NCI-H1436 treated with DMSO at 0.1 percent for 48 hours (cell line): ENCODE measurements at regions not wholly inside any gene's neighbourhood (a gene's known extent, or its start where the extent isn't known, plus 50 kb on each side); places are given as distances from the start of the nearest gene placed in this dataset.
"Not testable (repeated sequence)": the region's sequence is repeated elsewhere in the genome, so short reads cannot be mapped to it uniquely, and the experiment has no call there.

Experiments
- DNase-seq: peaks from one replicate; lab custom pipeline; 2025; lab: John Stamatoyannopoulos, UW

DNA sequence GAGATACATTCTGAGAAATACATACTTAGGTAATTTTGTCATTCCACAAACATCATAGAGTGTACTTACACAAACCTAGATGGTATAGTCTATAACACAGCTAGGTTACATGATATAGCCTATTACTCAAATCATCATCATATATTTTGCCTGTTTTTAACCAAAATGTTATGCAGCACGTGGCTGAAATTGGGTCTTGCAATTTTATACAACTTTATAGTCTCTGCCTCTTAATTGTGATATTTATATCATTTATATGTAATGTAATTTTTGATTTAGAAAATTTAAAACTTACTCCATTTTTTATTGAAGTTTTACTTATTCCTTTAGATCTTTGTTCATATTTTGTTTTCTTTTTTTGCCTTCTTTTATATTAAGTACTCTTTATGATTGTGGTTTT is 350.7 kb upstream of the DCN start:
- no peak for DNase-seq

DNA sequence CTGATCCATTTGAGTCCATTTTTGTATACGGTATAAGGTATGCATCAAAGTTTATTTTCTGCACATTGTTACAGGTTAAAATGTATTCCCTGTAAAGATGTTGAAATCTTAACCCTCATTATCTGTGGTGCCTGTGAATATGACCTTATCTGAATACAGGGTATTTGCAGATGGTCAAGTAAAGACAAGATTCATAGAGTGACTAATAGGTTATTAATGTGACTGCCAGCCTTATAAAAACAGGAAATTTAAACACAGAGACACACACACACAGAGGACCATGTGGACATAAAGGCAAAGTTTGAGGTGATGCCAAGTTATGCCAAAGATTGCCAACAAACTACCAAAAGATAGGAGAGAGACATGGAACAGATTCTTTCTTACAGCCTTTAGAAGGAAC is 347.2 kb upstream of the DCN start:
- no peak for DNase-seq

DNA sequence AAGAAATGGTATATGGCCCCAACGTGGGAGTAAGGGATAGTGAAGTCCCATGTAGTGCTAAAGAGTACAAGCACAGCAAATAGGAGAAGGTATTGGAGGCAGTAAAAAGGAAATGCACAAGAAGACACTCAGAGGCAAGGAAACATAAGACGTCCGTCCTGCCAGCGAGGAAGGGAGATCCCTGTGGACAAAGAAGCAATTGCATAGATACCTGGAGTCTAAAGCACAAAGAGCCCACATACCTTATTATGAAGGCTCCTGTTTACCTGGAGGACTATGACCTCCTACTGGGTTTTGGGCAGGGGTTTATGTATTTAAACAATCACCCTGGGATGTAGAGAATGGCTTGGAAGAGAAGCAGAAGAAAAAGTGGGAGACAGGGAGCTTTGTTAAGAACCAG is 341.2 kb upstream of the DCN start:
- DNase-seq: no peak

DNA sequence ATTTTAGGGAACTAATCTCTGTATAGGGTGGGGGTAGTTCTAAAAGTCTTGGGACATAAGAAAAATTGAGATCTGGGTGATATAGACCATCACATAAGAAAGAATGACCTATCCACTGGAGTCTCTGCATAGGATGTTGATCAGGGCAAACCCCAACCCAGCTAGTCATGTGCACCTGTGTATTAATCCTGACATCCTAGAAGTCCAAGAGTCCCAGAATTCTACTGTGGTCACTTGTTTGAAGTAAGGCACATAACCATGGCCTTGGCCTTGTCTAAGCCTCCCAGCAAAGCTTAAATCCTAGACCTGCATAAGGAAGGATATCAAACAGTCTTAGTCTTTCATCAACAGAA is 334.1 kb upstream of the DCN start:
- no peak for DNase-seq

DNA sequence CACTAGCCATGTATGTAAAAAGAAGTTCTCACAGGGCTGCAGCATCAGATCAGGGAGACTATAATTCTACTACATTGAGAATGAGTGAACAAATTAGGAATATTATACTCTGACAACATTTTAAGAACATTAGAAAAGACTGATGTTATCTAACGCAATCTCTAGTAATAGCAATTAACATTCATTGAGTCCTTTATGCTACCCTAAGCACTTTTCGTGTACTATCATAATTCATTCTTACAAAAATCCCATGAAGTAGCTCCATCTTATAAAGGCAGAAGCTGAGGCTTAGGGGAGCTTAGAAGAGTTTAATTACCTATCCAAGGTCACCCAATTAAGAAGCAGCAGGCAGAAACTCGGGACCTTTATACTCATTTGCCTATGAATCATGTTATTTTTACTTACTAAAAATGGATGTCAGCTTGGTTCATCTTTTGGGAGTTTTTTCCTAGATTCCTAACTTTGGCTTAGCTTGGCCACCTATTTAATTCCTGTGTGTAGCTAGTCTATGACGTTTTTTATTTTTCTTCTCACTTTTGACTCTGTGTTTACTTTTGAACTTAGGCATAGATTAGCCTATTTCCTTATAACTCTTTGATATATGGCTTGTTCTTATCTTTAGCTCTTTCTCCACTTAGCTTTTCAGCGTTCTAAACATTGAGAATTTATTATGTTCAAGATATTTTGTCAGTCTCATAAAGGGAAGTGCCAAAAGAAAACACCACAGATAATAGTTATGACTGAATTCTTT is 333.5 kb upstream of the DCN start:
- DNase-seq: no peak

DNA sequence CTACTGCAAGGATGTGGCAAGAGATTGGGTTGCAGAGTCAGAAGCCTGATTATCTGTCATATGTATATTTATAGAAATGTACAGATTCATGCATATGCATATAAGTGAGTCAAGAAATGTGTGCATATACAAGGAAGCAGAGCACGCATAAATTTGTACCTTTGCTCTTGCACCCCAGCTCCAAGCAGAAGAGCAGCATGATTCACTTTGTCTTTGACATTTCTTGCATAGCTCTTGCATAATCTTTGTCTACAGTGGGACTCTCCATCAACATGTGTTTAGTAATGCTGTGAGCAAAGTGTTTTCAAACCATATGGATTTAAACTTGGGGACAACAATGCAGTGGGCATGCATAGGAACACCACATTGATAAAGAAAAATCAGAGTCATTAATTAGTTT is 330.7 kb upstream of the DCN start:
- DNase-seq: no peak

DNA sequence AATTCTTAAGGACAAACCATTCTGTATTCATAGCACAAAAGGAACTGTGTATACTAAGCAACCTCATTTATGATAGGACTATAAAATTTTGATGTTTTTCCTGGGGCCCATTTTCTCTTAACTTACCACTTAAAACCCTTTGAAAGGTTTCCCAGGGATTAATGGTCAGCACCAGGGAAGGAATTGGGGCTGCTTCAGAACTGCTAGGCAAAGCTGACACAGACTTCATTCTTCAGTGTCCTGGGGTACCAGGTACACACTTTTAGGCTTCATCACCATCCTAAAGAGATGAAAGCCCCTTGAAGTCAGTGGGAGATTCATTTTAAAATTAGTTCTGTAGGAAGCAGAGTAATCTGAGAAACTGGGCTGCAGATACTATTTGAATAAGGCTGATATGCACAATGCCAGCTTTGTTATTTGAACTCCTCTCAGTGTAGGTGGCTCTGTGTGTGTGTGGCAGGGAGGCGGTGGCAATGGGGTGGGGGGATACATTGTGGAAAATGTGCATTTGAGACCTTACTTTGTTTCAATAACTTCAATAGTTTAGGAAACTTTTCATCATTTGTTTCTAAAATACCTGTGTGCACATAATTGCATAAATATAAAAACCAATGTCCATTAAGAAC is 329.3 kb upstream of the DCN start:
- no peak for DNase-seq

DNA sequence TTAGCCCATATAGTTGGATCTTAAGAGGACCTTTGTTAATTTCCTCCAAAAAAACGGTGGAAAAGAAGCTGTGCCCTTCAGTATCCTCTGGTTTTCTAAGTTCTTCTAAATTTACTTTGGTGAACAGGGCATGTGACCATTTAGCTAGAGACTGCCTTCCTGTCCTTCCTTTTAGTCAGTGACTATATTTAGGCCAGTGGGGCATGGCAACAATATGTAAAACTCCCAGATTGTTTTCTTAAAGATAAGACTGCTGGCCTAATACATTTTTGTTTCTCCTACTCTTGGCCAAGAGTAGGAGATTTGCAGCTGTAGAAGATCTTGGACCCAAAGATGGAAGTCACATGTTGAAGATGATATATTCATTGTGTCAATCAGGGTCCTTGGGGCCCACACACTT is 325.1 kb upstream of the DCN start:
- no peak for DNase-seq

DNA sequence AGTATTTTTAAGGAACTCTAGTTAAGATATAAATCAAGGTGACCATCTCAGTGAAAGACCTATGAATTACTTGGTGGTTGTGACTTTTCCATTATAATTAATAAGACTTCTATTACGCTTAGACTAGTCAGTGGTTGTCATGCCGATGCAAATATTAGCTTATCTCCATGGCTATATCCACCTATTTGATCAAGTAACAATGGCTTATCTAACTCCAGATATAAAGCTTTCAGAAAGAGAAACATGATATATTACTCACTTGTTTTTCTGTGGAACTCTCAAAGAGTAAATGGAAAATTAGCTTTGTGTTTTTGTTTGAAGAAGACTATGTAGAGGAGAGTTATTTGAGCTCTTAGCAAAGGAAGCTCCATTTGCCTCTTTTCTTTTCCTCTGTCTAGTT is 323.8 kb upstream of the DCN start:
- no peak for DNase-seq

DNA sequence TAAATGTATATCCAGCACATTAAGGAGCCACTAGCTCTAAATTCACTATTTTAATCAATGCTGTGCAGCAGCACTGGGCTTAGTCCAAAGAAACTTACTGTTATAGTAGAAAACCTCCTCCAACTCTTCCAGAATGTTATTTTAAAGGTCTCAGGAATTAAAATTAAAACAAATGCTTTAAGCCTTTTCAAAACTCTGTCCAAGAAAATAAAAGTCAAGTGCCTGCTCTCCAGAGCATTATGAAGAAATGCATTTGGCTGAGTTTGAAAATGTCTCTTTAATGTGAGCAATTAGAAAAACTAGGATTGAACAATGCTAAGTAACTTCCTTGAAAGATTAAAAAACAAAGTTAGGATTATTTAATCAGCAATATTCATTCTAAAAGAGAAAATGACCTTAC is 322.4 kb upstream of the DCN start:
- DNase-seq: no peak

DNA sequence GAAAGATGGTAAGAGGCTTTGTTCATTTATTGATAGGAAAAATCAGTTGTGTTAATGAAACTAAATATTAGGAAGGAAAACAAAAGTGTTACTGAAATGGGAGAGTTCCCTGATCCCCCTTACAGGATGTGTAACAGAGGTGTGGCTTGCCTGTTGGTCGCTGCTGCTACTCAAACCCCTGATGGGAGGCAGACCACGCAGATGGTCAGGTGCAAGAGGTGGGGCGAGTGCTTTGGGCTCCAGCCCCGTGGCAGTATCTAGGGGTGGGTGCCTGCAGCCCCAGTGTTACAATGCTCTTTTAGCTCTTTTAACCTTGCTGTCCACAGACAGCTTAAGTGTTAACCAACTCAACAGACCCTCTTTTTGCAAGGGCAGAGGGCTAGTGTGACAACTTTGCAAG is 319.6 kb upstream of the DCN start:
- DNase-seq: no peak

DNA sequence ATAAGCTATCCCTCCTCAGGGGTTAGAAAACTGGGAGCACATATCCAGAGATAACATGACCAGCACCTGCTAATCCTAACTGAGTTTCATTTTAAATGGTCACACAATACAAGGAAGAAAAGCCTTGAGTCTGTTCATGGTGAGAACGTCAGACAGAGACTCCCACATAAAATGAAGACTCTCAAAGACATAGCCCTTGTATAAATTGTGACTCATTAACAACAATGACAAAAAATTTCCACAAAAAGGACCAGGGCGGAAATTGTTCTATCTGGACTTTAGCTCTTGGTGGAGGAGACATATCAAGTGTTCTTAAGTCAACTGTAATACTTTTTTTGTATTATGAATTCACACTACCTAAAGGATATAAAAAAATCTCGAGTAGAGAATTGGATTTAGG is 313.7 kb upstream of the DCN start:
- no peak for DNase-seq

DNA sequence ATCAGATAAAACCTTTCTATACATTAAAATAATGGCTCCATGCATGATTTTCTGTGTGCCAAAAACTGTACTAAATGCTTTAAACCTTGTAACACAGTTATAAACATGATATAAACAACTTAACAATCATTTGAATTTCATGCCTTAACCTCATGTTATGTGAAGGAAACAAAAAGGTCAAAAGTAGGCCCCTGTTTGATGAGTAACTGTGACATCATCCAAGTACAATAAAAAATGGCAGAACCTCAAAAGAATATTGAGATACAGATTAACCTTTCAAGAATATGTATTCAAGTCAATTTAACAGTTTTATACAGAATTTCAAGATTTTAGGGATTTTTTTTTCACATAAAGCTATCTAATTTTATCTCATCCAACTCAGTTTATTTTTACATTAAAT is 310.7 kb upstream of the DCN start:
- DNase-seq: no peak

DNA sequence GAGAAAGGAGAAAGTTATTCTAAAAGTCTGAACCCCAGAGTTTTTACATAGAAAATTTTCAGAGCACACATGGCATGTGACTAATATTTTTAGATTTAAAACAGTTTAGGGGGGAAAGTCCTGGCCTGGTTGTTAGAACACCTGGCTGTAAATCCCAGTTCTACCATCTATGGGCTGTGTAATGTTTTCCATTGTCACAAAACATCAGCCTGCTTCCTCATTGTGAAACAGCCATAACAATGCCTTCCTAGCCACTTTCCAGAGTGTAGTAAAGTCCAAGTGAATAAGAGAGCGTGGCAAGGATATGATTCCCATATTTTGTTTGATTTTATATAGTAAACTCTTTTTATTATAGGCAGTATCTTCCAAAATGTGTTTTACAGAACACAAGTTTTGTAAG is 310.0 kb upstream of the DCN start:
- DNase-seq: no peak

DNA sequence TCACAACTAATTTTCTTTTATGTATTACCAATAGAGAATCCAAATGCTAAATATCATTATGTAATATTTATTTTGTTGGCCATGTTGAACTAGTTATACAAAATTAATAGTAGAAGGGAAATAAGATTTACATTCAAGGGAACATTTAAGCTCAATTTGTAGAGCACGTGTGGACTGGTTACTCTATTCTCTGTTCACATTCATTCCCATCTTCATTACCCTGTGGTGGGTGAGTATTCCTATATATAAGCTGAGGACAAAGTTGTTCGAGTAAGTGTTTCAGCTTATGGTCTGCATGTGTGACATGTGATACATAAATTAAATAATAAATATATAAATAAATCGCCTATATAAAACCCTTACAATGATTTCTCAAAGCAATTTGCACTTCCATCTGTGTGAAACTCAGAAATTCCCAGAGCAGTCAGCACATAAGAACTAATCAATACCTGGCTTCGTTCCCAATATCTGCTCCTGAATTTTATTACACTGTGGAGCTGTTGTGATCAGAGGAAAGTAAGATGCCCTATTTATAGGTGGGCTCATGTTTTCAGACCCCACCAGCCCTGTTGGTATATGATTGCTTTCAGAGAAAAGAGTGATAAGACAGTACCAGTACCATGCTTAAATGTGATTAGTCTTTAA is 308.2 kb upstream of the DCN start:
- DNase-seq: no peak

DNA sequence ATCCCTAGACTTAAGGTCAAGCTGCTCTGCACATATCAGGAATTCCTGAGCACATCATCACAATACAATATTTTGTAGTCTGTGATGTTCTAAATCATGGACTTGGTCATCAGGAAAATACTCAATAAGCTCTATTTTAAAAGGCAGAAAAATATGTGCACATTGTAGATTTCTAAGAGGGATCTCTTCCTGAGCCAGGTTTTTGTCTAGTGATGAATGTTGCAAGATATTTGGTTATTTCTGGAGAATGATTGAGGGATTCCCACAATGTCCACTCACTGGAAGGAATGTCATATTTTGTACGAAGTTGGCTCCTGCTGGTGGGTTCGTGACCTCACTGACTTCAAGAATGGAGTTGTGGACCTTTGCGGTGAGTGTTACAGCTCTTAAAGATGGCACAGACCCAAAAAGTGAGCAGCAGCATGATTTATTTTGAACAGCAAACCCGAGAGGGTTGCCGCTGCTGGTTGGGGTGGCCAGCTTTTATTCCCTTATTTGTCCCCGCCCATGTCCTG is 300.9 kb upstream of the DCN start:
- no peak for DNase-seq

DNA sequence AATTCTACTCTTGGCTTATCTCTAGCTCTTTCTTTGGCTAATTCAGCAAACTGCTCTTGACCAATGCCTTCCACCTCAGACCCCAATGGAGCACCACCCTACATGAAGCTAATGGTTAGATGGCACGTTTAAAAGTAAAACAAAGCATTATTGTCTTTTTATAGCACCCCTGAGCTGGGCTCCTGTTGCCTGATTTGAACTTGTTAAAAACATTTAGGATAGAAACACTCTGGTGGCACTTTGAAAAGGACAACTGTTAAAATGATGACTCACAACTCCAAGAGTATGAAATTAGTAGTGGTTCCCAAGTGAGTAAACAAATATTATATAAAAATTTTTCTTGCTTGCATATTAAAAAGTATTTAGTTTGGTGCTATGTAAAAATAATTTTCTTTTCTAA is 299.6 kb upstream of the DCN start:
- DNase-seq: no peak

DNA sequence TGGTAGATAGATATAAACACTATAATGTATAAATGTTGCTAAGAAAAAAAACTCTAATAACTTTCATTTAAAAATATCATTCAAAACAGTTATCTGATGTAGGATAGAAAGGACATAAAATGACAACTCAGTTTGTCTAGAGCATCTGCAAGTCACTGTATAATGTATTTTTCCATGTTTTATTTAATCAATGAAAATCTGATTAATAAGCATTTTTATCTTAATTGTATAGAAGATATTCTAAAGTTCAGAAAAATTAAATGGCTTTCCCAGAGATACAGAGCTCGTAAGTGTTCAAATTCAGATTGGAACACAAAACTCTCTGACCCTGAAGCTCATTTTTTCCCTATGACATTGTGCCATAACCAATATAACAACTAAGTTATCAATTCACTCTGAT is 295.9 kb upstream of the DCN start:
- DNase-seq: no peak

DNA sequence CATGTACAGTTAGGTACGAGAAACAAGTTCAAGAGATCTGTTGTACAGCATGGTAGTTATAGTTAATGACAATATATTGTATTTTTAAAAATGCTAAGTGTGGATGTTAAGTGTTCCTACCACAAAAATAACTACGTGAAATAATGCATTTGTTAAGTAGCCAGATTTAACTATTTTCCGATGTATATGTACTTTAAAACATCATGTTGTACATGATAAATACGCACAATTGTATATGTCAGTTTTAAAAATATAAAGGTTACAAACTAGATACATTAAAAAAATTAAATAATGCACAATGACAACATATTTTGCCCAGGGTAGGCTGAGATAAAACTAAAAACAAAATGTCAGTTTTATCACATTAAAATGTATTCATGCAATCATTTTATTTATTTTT is 285.1 kb upstream of the DCN start:
- no peak for DNase-seq

DNA sequence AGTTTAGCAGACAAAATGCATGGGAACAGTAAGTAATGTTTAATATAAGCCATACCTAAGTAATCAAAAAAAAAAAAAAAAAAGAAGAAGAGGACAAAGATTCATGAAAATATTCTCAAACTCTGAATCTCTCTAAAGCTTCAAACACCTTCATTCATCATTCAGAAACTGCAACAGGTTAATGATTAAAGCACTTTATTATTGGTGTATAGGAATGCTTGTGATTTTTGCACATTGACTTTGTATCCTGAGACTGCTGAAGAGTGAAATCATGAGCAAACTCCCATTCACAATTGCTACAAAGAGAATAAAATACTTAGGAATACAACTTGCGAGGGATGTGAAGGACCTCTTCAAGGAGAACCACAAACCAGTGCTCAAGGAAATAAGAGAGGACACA is 278.4 kb upstream of the DCN start:
- no peak for DNase-seq

DNA sequence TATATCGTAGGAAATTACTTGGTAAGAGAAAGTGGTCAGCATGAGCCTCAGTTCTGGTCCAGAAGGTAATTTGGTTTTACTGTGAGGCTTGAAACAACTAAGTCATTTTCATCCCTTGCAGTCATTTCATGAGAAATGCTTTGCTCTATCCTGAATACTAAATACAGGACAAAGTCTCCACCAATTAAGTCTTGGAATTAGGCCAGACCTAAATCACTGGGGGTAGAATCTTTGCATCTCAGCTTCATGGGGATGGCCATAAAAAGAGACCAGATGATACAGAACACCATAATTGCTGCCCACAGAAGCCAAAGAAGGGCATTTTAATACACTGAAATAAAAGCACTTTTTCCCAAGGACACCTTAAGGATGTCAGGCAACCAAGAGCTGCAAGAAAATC is 277.9 kb upstream of the DCN start:
- no peak for DNase-seq

DNA sequence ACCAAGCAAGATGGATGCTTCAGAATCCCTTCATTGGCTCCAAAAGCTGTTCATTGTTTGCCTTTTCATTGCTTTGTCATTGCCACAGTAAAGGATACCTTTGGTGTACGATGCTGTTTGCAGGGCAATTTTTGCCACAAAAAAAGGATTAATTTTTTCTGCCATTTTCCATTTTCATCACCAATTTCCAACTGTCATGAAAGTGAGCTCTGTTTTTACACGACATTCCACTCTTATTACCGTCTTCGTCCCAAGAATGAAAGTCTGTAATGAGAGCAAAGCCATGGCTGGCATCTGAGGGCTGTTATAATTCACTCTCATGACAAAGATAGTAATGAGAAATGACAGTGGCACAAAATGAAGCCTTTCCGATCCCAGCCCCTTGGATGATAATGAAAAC is 272.7 kb upstream of the DCN start:
- DNase-seq: no peak

DNA sequence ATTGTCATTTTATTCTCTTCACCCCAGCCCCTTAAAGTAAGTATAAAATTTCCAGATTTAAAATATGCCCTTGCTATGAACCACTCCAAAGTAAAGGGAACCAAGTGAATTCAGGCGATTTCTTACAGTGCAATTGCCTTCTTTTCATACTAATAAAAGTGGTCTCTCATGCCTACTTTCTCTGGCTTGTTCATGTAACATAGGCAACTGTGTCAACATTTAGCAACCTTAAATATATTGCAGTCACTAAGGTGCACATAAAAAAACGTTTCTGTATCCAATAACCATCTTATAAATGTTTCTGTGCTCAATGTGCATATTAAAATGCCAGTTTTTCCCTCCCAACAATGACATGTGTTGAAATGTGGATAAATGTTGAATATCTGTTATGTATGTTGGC is 271.6 kb upstream of the DCN start:
- no peak for DNase-seq

DNA sequence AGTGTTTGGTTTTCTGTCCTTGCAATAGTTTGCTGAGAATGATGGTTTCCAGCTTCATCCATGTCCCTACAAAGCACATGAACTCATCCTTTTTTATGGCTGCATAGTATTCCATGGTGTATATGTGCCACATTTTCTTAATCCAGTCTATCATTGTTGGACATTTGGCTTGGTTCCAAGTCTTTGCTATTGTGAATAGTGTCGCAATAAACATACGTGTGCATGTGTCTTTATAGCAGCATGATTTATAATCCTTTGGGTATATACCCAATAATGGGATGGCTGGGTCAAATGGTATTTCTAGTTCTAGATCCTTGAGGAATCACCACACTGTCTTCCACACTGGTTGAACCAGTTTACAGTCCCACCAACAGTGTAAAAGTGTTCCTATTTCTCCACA is 269.8 kb upstream of the DCN start:
- not testable (repeated sequence) for DNase-seq
